Epithelial cell of prostate (primary cell): ENCODE measurements at regions not wholly inside any gene's neighbourhood (a gene's known extent, or its start where the extent isn't known, plus 50 kb on each side); places are given as distances from the start of the nearest gene placed in this dataset.
A peak's percentile ranks its signal among the peaks of the same experiment; 100 is the strongest.

Source experiments
- DNase-seq: peaks from one replicate; pipeline ENCODE4 v3.0.0-alpha.2; 2011; ENCODE audit warnings: low read depth, low spot score
- H3K27ac ChIP-seq: fragments of 450-650 bp; 2 replicates; pipeline ENCODE4 v1.5.1; 2017; ENCODE audit warnings: mild to moderate bottlenecking

GRCh38 chr4:185890196-185890595 is 78.2 kb upstream of the SORBS2 start:
- no peak for DNase-seq
- no peak overlapping the region for H3K27ac ChIP-seq

GRCh38 chr4:185892165-185892564 is 80.2 kb upstream of the SORBS2 start:
- no peak overlapping the region for H3K27ac ChIP-seq
- DNase-seq = no peak

- DNase-seq = no peak
Observed at GRCh38 chr4:185893500-185893899, 81.5 kb upstream of the SORBS2 start.

GRCh38 chr4:185894481-185894880 is 82.5 kb upstream of the SORBS2 start:
- DNase-seq = no peak
- no peak overlapping the region for H3K27ac ChIP-seq

More at GRCh38 chr4:185893500-185893899, 81.5 kb upstream of the SORBS2 start:
- no peak overlapping the region for H3K27ac ChIP-seq

- H3K27ac ChIP-seq = no peak overlapping the region
- DNase-seq = no peak
Observed at GRCh38 chr4:185895351-185895750, 83.4 kb upstream of the SORBS2 start.

GRCh38 chr4:185895866-185896265 is 83.9 kb upstream of the SORBS2 start:
- no peak for DNase-seq
- H3K27ac ChIP-seq = no peak overlapping the region

GRCh38 chr4:185896817-185897488 is 85.0 kb upstream of the SORBS2 start:
- peak overlapping the region; percentile 45 for H3K27ac ChIP-seq
- no peak for DNase-seq

GRCh38 chr4:185898413-185898812 is 86.4 kb upstream of the SORBS2 start:
- no peak for DNase-seq
- no peak overlapping the region for H3K27ac ChIP-seq

- no peak for DNase-seq
- H3K27ac ChIP-seq = no peak overlapping the region
Observed at GRCh38 chr4:185899833-185900232, 87.8 kb upstream of the SORBS2 start.

GRCh38 chr4:185902654-185903053 is 90.7 kb upstream of the SORBS2 start:
- peak overlapping the region; percentile 31 for H3K27ac ChIP-seq
- no peak for DNase-seq

GRCh38 chr4:185903205-185903604 is 91.2 kb upstream of the SORBS2 start:
- no peak for DNase-seq
- H3K27ac ChIP-seq = peak overlapping the region; percentile 31

GRCh38 chr4:185904381-185904780 is 92.4 kb upstream of the SORBS2 start:
- no peak for DNase-seq
- H3K27ac ChIP-seq = no peak overlapping the region

GRCh38 chr4:185909972-185910371 is 98.0 kb upstream of the SORBS2 start:
- no peak for DNase-seq

GRCh38 chr4:185911556-185912064 is 99.6 kb upstream of the SORBS2 start:
- no peak overlapping the region for H3K27ac ChIP-seq
- no peak for DNase-seq

More at GRCh38 chr4:185909972-185910371, 98.0 kb upstream of the SORBS2 start:
- no peak overlapping the region for H3K27ac ChIP-seq

GRCh38 chr4:185912779-185913178 is 100.8 kb upstream of the SORBS2 start:
- H3K27ac ChIP-seq = no peak overlapping the region
- DNase-seq = peak; percentile 46

- no peak overlapping the region for H3K27ac ChIP-seq
- DNase-seq = no peak
Observed at GRCh38 chr4:185914583-185915199, 102.7 kb upstream of the SORBS2 start.

GRCh38 chr4:185915271-185915670 is 103.3 kb upstream of the SORBS2 start:
- H3K27ac ChIP-seq = no peak overlapping the region
- DNase-seq = no peak

GRCh38 chr4:185915817-185916216 is 103.8 kb upstream of the SORBS2 start:
- DNase-seq = no peak
- no peak overlapping the region for H3K27ac ChIP-seq

- no peak for DNase-seq
- H3K27ac ChIP-seq = no peak overlapping the region
Observed at GRCh38 chr4:185916231-185916630, 104.2 kb upstream of the SORBS2 start.

GRCh38 chr4:185916683-185917082 is 104.7 kb upstream of the SORBS2 start:
- no peak for DNase-seq
- no peak overlapping the region for H3K27ac ChIP-seq

- DNase-seq = no peak
- H3K27ac ChIP-seq = no peak overlapping the region
Observed at GRCh38 chr4:185919107-185919506, 107.1 kb upstream of the SORBS2 start.

- no peak overlapping the region for H3K27ac ChIP-seq
- peak; percentile 80 for DNase-seq
Observed at GRCh38 chr4:185920171-185920570, 108.2 kb upstream of the SORBS2 start.
